IMR-90 (cell line): ENCODE measurements at regions not wholly inside any gene's neighbourhood (a gene's known extent, or its start where the extent isn't known, plus 50 kb on each side); places are given as distances from the start of the nearest gene placed in this dataset.

Experiments used
- ATAC-seq: fragments of 200-7000 bp; cut with Tn5 transposase; 2 replicates; pipeline ENCODE4 v1.9.1; 2020; ENCODE audit warnings: low read depth, mild to moderate bottlenecking, moderate library complexity
- BruUV-seq: library from RNA; stranded (reverse); fragments of 400-500 nt; replicated peaks from 2 replicates; lab custom pipeline; 2021; lab: Mats Ljungman, UMichigan
- CTCF ChIA-PET: fragments of 300-600 bp; formaldehyde crosslinking; extraction: SDS; loops from one replicate; lab custom pipeline; 2021; ENCODE audit warnings: antibody characterized with exemption; lab: Yijun Ruan, JAX
- POLR2A ChIA-PET: fragments of 300-600 bp; sonication (Branson Sonifier 250); formaldehyde crosslinking; loops from one replicate; lab custom pipeline; 2022; ENCODE audit warnings: antibody characterized with exemption; ENCODE audit not compliant: unreplicated experiment; lab: Charles Lee
- DNase-seq: peaks from one replicate; pipeline ENCODE4 v3.0.0; 2013
- H2AFZ ChIP-seq: replicated peaks from 2 replicates; pipeline ENCODE3; 2013; ENCODE audit warnings: low read length, mild to moderate bottlenecking; ENCODE audit not compliant: poor library complexity
- H2AK5ac ChIP-seq: 2 replicates; pipeline ENCODE4 v1.6.1; 2013; ENCODE audit warnings: low read depth, low read length, inconsistent platforms
- H2AK9ac ChIP-seq: replicated peaks from 2 replicates; pipeline ENCODE3; 2013; ENCODE audit warnings: mild to moderate bottlenecking, low read depth, low read length, moderate library complexity; ENCODE audit not compliant: poor library complexity
- H2BK120ac ChIP-seq: 2 replicates; pipeline ENCODE4 v1.6.1; 2013; ENCODE audit warnings: low read depth, low read length, inconsistent platforms
- H2BK15ac ChIP-seq: 3 replicates; pipeline ENCODE4 v1.6.1; 2013; ENCODE audit warnings: low read depth, low read length, inconsistent platforms
- H2BK20ac ChIP-seq: 2 replicates; pipeline ENCODE4 v1.6.1; 2013; ENCODE audit warnings: low read depth, mild to moderate bottlenecking, inconsistent platforms, low read length, moderate library complexity
- H2BK5ac ChIP-seq: 2 replicates; pipeline ENCODE4 v1.6.1; 2013; ENCODE audit warnings: mild to moderate bottlenecking, low read depth, low read length, inconsistent platforms; ENCODE audit not compliant: poor library complexity, severe bottlenecking
- H3K14ac ChIP-seq: replicated peaks from 2 replicates; pipeline ENCODE4 v1.6.1; 2013; ENCODE audit warnings: low read depth, low read length, inconsistent platforms
- H3K18ac ChIP-seq: 2 replicates; pipeline ENCODE4 v1.6.1; 2013; ENCODE audit warnings: low read depth, low read length, control low read depth
- H3K23ac ChIP-seq: 2 replicates; pipeline ENCODE4 v1.6.1; 2013; ENCODE audit warnings: low read depth, low read length, inconsistent platforms
- H3K27ac ChIP-seq: 2 replicates; pipeline ENCODE4 v1.5.1; 2013; ENCODE audit warnings: mild to moderate bottlenecking, control low read depth, low read length; ENCODE audit not compliant: insufficient read depth
- H3K27me3 ChIP-seq: 2 replicates; pipeline ENCODE4 v1.6.1; 2013; ENCODE audit warnings: low read length; ENCODE audit not compliant: control insufficient read depth, insufficient read depth
- H3K36me3 ChIP-seq: 2 replicates; pipeline ENCODE4 v1.6.1; 2013; ENCODE audit warnings: low read length, mixed read lengths; ENCODE audit not compliant: control insufficient read depth, insufficient read depth
- H3K4ac ChIP-seq: 2 replicates; pipeline ENCODE4 v1.6.1; 2013; ENCODE audit warnings: low read depth, low read length, inconsistent platforms
- H3K4me1 ChIP-seq: 2 replicates; pipeline ENCODE4 v1.6.1; 2013; ENCODE audit warnings: low read length, mixed read lengths; ENCODE audit not compliant: control insufficient read depth, insufficient read depth
- H3K4me2 ChIP-seq: 2 replicates; pipeline ENCODE4 v1.6.1; 2013; ENCODE audit warnings: low read depth, mild to moderate bottlenecking, control low read depth, low read length, moderate library complexity
- H3K4me3 ChIP-seq: 2 replicates; pipeline ENCODE4 v1.5.1; 2013; ENCODE audit warnings: low read depth, mild to moderate bottlenecking, control low read depth, low read length, moderate library complexity; ENCODE audit not compliant: insufficient read depth
- H3K56ac ChIP-seq: 2 replicates; pipeline ENCODE4 v1.6.1; 2013; ENCODE audit warnings: low read length, inconsistent platforms; ENCODE audit not compliant: insufficient read depth; ENCODE audit errors: extremely low read depth
- H3K79me1 ChIP-seq, 2 experiments: 2 replicates each; pipeline ENCODE4 v1.6.1; 2013; ENCODE audit warnings: low read length in 2 of 2, inconsistent platforms in 1 of 2, low read depth in 1 of 2
- H3K9ac ChIP-seq: 2 replicates; pipeline ENCODE4 v1.6.1; 2013; ENCODE audit warnings: low read depth, low read length, control low read depth
- H3K9me1 ChIP-seq: 2 replicates; pipeline ENCODE4 v1.6.1; 2013; ENCODE audit warnings: low read length, inconsistent platforms; ENCODE audit not compliant: insufficient read depth
- H3K9me3 ChIP-seq: 2 replicates; pipeline ENCODE4 v1.6.1; 2013; ENCODE audit warnings: low read length; ENCODE audit not compliant: control insufficient read depth, insufficient read depth
- H4K20me1 ChIP-seq: 2 replicates; pipeline ENCODE4 v1.6.1; 2013; ENCODE audit warnings: low read length, inconsistent platforms; ENCODE audit not compliant: insufficient read depth
- H4K5ac ChIP-seq: 2 replicates; pipeline ENCODE4 v1.6.1; 2013; ENCODE audit warnings: mild to moderate bottlenecking, low read depth, low read length, control low read depth
- H4K8ac ChIP-seq, 2 experiments: 2 replicates each; pipeline ENCODE4 v1.6.1; 2013; ENCODE audit warnings: low read depth in 2 of 2, low read length in 2 of 2, control low read depth in 1 of 2, inconsistent platforms in 1 of 2
- H4K91ac ChIP-seq: 2 replicates; pipeline ENCODE4 v1.6.1; 2013; ENCODE audit warnings: low read depth, low read length, inconsistent platforms; ENCODE audit not compliant: insufficient read depth
- CEBPB ChIP-seq: IDR thresholded peaks from 2 replicates; pipeline ENCODE4 v1.6.1; 2012; ENCODE audit warnings: low read depth, low read length, improper control_type of control experiment
- CHD1 ChIP-seq: IDR thresholded peaks from 2 replicates; pipeline ENCODE4 v1.6.1; 2012; ENCODE audit warnings: low read depth, low read length, improper control_type of control experiment
- CTCF ChIP-seq: conservative IDR thresholded peaks from 2 replicates; pipeline ENCODE4 v1.5.1; 2012; ENCODE audit warnings: mild to moderate bottlenecking, low read depth, low read length, improper control_type of control experiment
- ELK1 ChIP-seq: fragments of 150-350 bp; IDR thresholded peaks from 2 replicates; pipeline ENCODE4 v1.6.1; 2016; ENCODE audit warnings: low read depth, mild to moderate bottlenecking, low read length, moderate library complexity, borderline replicate concordance
- FOS ChIP-seq: fragments of 150-350 bp; IDR thresholded peaks from 2 replicates; pipeline ENCODE4 v1.6.1; 2016; ENCODE audit warnings: low read depth, low read length
- MAFK ChIP-seq: IDR thresholded peaks from 2 replicates; pipeline ENCODE4 v1.6.1; 2012; ENCODE audit warnings: low read depth, low read length, improper control_type of control experiment
- MAZ ChIP-seq: IDR thresholded peaks from 2 replicates; pipeline ENCODE4 v1.6.1; 2012; ENCODE audit warnings: low read depth, mild to moderate bottlenecking, low read length, improper control_type of control experiment, moderate library complexity, borderline replicate concordance
- MXI1 ChIP-seq: IDR thresholded peaks from 2 replicates; pipeline ENCODE4 v1.6.1; 2012; ENCODE audit warnings: low read depth, mild to moderate bottlenecking, low read length, moderate library complexity, borderline replicate concordance
- POLR2A ChIP-seq: IDR thresholded peaks from 2 replicates; pipeline ENCODE4 v1.6.1; 2012; ENCODE audit warnings: mild to moderate bottlenecking, low read depth, low read length
- RCOR1 ChIP-seq: IDR thresholded peaks from 2 replicates; pipeline ENCODE4 v1.6.1; 2012; ENCODE audit warnings: mild to moderate bottlenecking, low read length, improper control_type of control experiment; ENCODE audit not compliant: insufficient replicate concordance
- RFX5 ChIP-seq: IDR thresholded peaks from 2 replicates; pipeline ENCODE4 v1.8.0; 2012; ENCODE audit warnings: low read depth, mild to moderate bottlenecking, low read length, moderate library complexity
- SMC3 ChIP-seq: fragments of 150-350 bp; IDR thresholded peaks from 2 replicates; pipeline ENCODE4 v1.6.1; 2016; ENCODE audit warnings: low read depth, mild to moderate bottlenecking, antibody characterized with exemption, low read length, moderate library complexity
- WGBS, 2 experiments: methylation state at CpG; one replicate each; pipeline versions ENCODE4 v1.1.5 to v1.1.7; 2013; ENCODE audit warnings: missing lambda C conversion rate in 2 of 2; ENCODE audit not compliant: insufficient read length in 1 of 2; ENCODE audit errors: extremely low coverage in 2 of 2; 5-methylcytosine and 5-hydroxymethylcytosine counted together
- dilution Hi-C: fragments of 300-500 bp; cut with HindIII; formaldehyde crosslinking; loops from one replicate; pipeline ENCODE4 v1.14.3; 2018; ENCODE audit warnings: low sequenced_read_pairs; ENCODE audit not compliant: unreplicated experiment
- in situ Hi-C: fragments of 300-500 bp; cut with MboI; formaldehyde crosslinking; loops from 3 replicates; pipeline ENCODE4 v1.14.3; 2019; ENCODE audit warnings: low sequenced_read_pairs, inconsistent platforms, mixed read lengths
- intact Hi-C: fragments of 100-400 bp; cut with micrococcal nuclease; formaldehyde crosslinking; loops from 2 replicates; pipeline ENCODE4 v1.10.0; 2022

DNA sequence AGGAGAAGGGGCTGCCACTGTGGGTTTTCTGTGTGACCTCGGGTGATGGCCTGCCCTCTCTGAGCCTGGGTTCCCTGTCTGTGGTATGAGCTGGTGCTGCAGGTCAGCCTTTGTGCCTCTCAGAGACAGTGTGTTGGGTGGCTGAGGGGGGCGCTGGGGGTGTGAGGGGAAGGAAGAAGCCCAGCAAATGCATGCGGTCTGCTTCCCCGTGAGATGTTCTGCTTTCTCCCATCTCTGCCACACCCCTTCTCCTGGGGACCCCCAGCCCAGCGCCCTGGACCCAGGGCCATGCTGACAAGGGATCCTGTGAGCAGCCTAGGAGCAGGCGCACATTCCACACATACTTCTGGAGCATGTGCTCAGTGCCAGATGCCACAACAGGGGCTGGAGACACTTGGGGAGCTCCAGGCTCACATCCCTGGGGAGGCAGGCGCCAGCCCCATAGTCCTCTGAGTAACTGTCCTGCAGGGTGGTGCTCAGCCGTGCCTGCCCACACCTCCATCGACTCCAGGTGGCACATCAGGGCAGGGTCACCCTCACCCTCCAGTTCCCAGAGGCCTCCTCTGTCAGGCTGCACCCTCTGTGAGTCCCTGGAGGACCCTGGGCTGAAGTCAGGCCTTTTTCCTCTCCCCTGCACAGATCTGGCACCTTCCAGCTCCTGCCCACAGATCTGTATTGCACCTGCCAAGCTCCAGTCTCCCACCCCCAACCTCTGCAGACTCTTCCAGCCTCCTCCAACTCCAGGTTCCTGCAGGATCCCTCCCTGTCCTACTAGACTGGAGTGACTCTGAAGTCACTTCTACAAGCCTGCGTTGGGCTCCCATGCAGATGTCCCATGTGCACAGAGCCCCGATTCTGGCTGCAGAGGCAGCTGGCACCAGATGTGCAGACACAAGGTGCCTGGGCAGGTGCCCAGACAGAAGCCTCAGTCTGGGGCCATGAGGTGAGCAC, 205.6 kb downstream of the KIF26A start (continued):
- TF ChIP-seq CEBPB: no peak

DNA sequence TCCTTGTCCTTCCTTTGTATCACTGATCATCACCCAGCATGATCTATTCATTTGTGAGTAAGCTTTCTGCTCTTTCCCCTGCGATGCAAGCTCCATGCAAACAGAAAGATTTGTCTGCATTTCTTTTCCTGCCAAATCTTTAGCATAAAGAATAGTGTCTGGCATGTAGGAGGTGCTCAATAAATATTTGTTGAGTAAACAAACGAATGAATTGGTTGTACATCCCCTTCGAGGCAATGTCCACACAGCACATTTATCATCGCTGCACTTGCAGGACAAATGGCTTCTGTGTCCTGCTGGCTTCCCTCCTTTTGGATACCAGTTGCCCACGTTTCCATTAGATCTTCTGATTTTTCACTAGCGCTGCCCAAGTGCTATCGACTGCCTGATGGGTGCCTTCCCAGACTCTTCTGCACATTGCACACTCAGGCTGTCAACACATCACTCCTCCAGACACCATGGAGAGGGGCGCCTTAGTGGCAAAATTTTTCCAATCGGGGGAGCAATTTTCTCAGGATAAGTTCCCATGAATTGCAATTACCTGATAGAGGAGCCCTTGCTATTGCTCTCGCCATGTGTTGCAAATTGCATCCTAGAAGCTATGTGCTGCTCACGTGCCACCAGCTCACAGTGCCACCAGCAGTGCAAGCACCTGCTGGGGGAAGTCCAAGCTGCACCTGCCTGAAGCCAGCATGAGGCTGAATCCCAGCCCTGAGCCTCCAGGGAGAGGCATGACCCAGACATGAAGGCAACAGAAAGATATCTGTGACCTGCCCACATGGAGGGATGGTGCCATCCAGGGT, 206.6 kb downstream of the KIF26A start:
- no TSS peak for BruUV-seq
- ATAC-seq (no peak), DNase-seq (no peak)
- intact Hi-C loops: no loop called here
- Histone ChIP-seq H2AFZ (no peak overlapping the region), H4K20me1 (no peaks in the 10 kb centered on the region), H4K8ac (no peak overlapping the region), H3K23ac (no peak overlapping the region), H3K56ac (no peak overlapping the region), H3K9me3 (peaks cover 26% of the 10 kb centered on the region), H3K4me3 (no peak overlapping the region), H3K27me3 (no peaks in the 10 kb centered on the region), H3K4me2 (no peak overlapping the region), H3K9me1 (no peaks in the 10 kb centered on the region), H3K14ac (no peak overlapping the region), H3K4me1 (no peaks in the 10 kb centered on the region), H2AK5ac (no peak overlapping the region), H4K5ac (no peak overlapping the region), H2BK20ac (no peak overlapping the region), H3K4ac (no peak overlapping the region), H3K18ac (no peak overlapping the region), H2BK120ac (no peak overlapping the region), H3K79me1 (no peaks in the 10 kb centered on the region), H2BK5ac (no peak overlapping the region), H2AK9ac (no peak overlapping the region), H3K27ac (no peak overlapping the region), H3K36me3 (no peaks in the 10 kb centered on the region), H2BK15ac (no peak overlapping the region), H3K9ac (no peak overlapping the region), H4K91ac (no peak overlapping the region)
- ChIA-PET POLR2A (no interaction called here), CTCF (no interaction called here)
- in situ Hi-C loops: no loop called here
- 40% methylated on average over 5 of the region's 11 CpGs; no CpG with 5 or more reads in 1 of the 2 experiments for WGBS, 2 experiments
- dilution Hi-C loops: no loop called here
- TF ChIP-seq FOS (no peak), MAFK (no peak), CHD1 (no peak), SMC3 (no peak), CTCF (no peak), MAZ (no peak), MXI1 (no peak), RFX5 (no peak), ELK1 (no peak), RCOR1 (no peak), POLR2A (no peak)
